AG08396 (cell line): ENCODE measurements at regions not wholly inside any gene's neighbourhood (a gene's known extent, or its start where the extent isn't known, plus 50 kb on each side); places are given as distances from the start of the nearest gene placed in this dataset.
A peak's percentile ranks its signal among the peaks of the same experiment; 100 is the strongest.

Experiments
- DNase-seq: peaks from one replicate; pipeline ENCODE4 v3.0.0; 2012; ENCODE audit warnings: low spot score, mixed read lengths

- DNase-seq: no peak
These were observed 447.0 kb downstream of the CNTNAP4 start for GRCh38 chr16:76724181-76724580.

GRCh38 chr16:76729525-76729924 is 452.3 kb downstream of the CNTNAP4 start:
- DNase-seq: peak; percentile 2

GRCh38 chr16:76732894-76733293 is 455.7 kb downstream of the CNTNAP4 start:
- no peak for DNase-seq

- no peak for DNase-seq
These were observed 449.4 kb upstream of the MON1B start for GRCh38 chr16:76741623-76742022.

- no peak for DNase-seq
These were observed 442.3 kb upstream of the MON1B start for GRCh38 chr16:76748461-76749348.

- DNase-seq: no peak
These were observed 441.1 kb upstream of the MON1B start for GRCh38 chr16:76749780-76750375.

GRCh38 chr16:76755496-76755895 is 435.5 kb upstream of the MON1B start:
- DNase-seq: no peak

DNA sequence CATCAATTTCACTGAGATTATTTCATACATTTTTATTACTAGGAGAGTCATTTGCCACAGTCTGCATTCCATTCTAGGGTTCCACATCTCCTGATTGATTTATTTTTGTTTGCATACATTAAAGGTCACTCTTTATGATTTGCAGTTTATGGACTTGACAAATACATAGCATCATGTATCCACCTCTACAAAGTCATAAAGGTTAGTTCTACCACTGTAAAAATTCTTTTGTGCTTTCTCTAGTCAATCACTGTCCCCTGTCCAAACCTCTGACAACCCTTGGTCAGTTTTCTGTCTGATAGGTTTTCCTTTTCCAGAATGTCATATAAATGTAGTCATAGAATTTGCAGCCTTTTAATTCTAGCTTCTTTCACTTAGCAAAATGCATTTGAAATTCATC is 434.6 kb upstream of the MON1B start:
- no peak for DNase-seq

DNA sequence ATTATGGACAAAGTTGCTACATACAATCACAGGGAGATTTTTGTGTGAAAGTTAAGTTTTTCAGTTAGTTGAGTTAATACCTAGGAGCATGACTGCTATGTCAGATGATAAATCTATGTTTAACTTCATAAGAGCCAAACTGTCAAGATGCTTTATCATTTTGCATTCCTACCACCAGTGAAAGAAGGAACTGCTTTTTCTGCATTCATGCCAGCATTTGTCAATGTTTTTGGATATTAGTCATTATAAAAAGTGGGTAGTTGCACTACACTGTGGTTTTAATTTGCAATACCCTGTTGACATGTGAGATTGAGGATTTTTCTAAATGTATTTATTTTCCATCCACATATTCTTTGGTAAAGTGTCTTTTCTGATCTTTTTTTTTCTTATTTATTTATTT is 434.0 kb upstream of the MON1B start:
- DNase-seq: no peak

- no peak for DNase-seq
These were observed 424.5 kb upstream of the MON1B start for GRCh38 chr16:76766538-76766937.

- no peak for DNase-seq
These were observed 422.7 kb upstream of the MON1B start for GRCh38 chr16:76768316-76768715.

- no peak for DNase-seq
These were observed 422.0 kb upstream of the MON1B start for GRCh38 chr16:76768948-76769347.

GRCh38 chr16:76771216-76771615 is 419.8 kb upstream of the MON1B start:
- no peak for DNase-seq

DNA sequence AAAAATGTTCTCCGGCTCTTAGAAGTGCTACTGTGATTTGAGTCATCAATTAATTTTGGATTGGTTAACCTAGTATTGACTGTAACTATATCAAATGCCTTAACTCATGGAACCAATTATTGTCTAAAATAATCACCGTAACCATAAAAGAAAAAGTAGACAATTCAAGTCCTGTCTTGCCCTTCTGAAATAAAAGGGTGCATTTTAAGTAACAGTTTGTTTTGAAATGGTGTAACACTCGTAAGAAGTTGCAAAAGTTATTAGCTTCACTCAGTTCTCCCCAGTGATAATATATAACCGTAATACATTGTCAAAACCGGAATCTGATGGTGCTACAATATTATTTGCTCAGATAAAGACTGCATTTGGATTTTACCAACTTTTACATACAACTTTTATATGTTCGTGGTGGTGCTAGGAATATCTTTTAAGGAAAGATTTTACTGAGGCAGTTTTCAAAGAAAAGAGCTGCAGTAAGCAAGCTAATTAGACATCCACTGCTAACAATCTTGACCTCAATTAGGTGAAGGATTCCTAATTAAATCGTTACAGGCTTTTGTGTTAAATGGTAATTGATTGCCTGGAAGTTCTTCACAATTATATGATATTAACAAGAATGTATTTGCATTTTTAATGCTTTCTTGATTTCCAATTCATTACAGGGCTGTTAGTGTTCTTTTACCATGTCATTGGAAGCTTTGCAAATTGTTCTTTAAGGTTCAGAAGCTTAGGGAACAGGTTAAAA is 413.1 kb upstream of the MON1B start:
- DNase-seq: no peak

DNA sequence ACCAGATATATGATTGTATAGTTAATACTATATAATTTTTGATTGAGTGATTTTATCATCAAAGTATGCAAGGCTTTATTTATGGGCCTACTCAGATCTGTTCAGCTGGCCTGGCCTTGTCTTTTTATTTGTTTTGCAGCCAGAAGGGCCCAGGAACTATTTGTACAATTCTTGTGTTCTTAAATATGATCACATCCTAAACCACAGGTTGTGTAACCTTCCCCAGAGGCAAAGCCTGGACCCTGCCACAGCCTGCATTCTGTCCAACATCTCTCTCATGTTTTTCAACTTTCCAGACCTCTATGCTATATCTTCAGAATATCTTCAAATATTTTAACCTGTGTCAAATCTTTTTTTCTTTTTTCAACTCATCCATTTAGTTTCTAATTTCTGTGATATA is 410.4 kb upstream of the MON1B start:
- no peak for DNase-seq

GRCh38 chr16:76784530-76784929 is 406.5 kb upstream of the MON1B start:
- no peak for DNase-seq

DNA sequence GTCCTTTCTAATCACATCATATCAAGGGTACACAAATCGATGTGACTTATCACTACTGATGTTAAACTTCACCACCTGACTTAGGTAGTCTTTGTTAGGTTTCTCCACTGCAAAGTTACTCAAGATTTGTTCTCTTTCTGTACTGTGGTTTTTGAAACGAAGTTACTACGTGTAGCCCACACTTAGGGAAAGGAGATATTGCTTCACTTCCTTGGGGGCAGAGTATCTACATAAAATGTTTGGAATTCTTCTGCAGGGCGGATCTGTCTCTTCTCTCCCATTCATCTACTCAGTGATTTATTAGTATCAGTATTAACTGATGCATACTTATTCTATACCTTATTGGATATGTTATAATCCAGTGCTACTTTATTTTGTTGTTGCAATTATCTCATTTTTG is 403.6 kb upstream of the MON1B start:
- DNase-seq: no peak

DNA sequence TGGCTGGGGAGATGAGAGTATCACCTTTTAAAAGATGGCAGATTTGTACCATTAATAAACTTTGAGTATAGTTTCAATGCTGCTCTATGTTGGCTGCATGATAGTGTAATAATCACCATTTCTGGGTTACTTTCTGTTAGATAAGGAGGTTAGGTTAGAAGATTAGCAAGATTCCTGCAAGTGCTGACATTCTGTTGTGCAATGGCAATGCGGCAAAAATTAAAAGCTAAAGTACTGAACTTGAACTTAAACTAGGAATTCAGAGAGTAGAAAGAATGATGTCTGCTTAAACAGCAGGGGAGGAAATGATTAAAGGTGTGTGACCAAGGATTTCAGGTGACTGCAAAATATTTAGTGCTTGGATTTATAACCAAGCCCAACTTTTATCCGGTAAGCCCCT is 399.8 kb upstream of the MON1B start:
- no peak for DNase-seq

DNA sequence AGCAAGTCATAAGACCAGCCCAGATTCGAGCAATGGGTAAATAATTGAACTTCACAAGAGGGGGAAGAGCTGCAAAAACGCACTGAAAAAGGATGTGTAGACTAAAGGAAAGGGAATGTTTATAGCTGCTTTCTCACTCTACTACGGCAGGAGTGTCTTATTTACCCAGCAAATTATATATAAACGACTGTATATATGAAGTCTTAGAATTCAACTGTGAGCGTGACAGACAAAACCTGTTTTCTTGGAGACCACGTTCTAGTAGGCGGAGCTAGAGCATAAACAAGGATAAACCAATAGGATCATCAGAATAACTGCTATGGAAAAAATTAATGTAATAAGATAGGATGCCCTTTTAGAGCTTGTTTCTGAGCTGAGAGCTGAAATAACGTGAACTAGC is 394.6 kb upstream of the MON1B start:
- no peak for DNase-seq

- DNase-seq: no peak
These were observed 394.0 kb upstream of the MON1B start for GRCh38 chr16:76796978-76797377.

GRCh38 chr16:76797457-76797856 is 393.5 kb upstream of the MON1B start:
- DNase-seq: no peak

GRCh38 chr16:76800196-76800595 is 390.8 kb upstream of the MON1B start:
- DNase-seq: no peak

GRCh38 chr16:76801357-76801756 is 389.6 kb upstream of the MON1B start:
- DNase-seq: no peak
